OCI-LY3 (cell line): ENCODE measurements at regions not wholly inside any gene's neighbourhood (a gene's known extent, or its start where the extent isn't known, plus 50 kb on each side); places are given as distances from the start of the nearest gene placed in this dataset.
"Not testable (repeated sequence)": the region's sequence is repeated elsewhere in the genome, so short reads cannot be mapped to it uniquely, and the experiment has no call there.

Source experiments
- H2AFZ ChIP-seq: fragments of 200-600, 300-600 bp; shearing (Covaris generic); 2 replicates; pipeline ENCODE4 v1.6.0; 2014; ENCODE audit warnings: antibody characterized with exemption, low read depth, low read length
- H3K27ac ChIP-seq: fragments of 200-600, 300-600 bp; sonication (generic); 2 replicates; pipeline ENCODE4 v1.5.1; 2014; ENCODE audit warnings: mild to moderate bottlenecking, low read length, moderate library complexity, mixed read lengths
- H3K27me3 ChIP-seq: fragments of 200-600, 300-600 bp; sonication (generic); 2 replicates; pipeline ENCODE4 v1.6.1; 2014; ENCODE audit warnings: low read depth, low read length, mixed read lengths
- H3K36me3 ChIP-seq: fragments of 200-600, 300-600 bp; sonication (generic); replicated peaks from 2 replicates; pipeline ENCODE3; 2014; ENCODE audit warnings: low read depth, low read length, mixed read lengths
- H3K4me1 ChIP-seq: fragments of 300-600, 200-600 bp; sonication (generic); 2 replicates; pipeline ENCODE4 v1.6.1; 2014; ENCODE audit warnings: low read length, mixed read lengths
- H3K4me2 ChIP-seq: fragments of 200-600, 300-600 bp; sonication (generic); 2 replicates; pipeline ENCODE4 v1.6.1; 2014; ENCODE audit warnings: low read length, mixed read lengths
- H3K4me3 ChIP-seq: fragments of 300-600, 200-600 bp; sonication (generic); 2 replicates; pipeline ENCODE4 v1.5.1; 2014; ENCODE audit warnings: antibody characterized with exemption, mild to moderate bottlenecking, low read length, moderate library complexity
- H3K79me2 ChIP-seq: fragments of 300-600, 200-600 bp; shearing (Covaris generic); 2 replicates; pipeline ENCODE4 v1.6.1; 2014; ENCODE audit warnings: mild to moderate bottlenecking, low read length, mixed read lengths
- H3K9ac ChIP-seq: fragments of 300-600, 200-600 bp; shearing (Covaris generic); 2 replicates; pipeline ENCODE4 v1.6.0; 2014; ENCODE audit warnings: mild to moderate bottlenecking, low read length, moderate library complexity
- H3K9me3 ChIP-seq: fragments of 200-600, 300-600 bp; shearing (Covaris generic); 2 replicates; pipeline ENCODE4 v1.6.1; 2014; ENCODE audit warnings: low read length, mixed read lengths; ENCODE audit not compliant: insufficient read depth
- H4K20me1 ChIP-seq: fragments of 200-600, 300-600 bp; sonication (generic); 2 replicates; pipeline ENCODE4 v1.6.1; 2016; ENCODE audit warnings: low read length, mixed read lengths; ENCODE audit not compliant: insufficient read depth
- CTCF ChIP-seq: fragments of 200-600, 300-600 bp; sonication (generic); IDR thresholded peaks from 2 replicates; pipeline ENCODE4 v1.5.1; 2014; ENCODE audit warnings: antibody characterized with exemption, low read length, low read depth
- EZH2phosphoT487 ChIP-seq: fragments of 200-600 bp; shearing (Covaris generic); IDR thresholded peaks from 2 replicates; pipeline ENCODE4 v1.6.1; 2018; ENCODE audit warnings: antibody characterized with exemption, mixed run types, low read depth

- no peak overlapping the region for H3K4me3 ChIP-seq
- H3K27ac ChIP-seq: no peak overlapping the region
- peak overlapping the region; percentile 30 for H3K4me2 ChIP-seq
- peaks cover 10% of the 10 kb centered on the region for H3K4me1 ChIP-seq
- no peaks in the 10 kb centered on the region for H4K20me1 ChIP-seq
- no peaks in the 10 kb centered on the region for H3K36me3 ChIP-seq
- H3K79me2 ChIP-seq: no peaks in the 10 kb centered on the region
- no peaks in the 10 kb centered on the region for H3K9me3 ChIP-seq
- H2AFZ ChIP-seq: no peak overlapping the region
- H3K9ac ChIP-seq: no peak overlapping the region
- H3K27me3 ChIP-seq: peaks cover 8% of the 10 kb centered on the region; the same call in 1 of the 2 replicates
- TF ChIP-seq EZH2phosphoT487 (no peak), CTCF (no peak)
These were observed 68.2 kb upstream of the THRB start for GRCh38 chr3:24562895-24563294.

DNA sequence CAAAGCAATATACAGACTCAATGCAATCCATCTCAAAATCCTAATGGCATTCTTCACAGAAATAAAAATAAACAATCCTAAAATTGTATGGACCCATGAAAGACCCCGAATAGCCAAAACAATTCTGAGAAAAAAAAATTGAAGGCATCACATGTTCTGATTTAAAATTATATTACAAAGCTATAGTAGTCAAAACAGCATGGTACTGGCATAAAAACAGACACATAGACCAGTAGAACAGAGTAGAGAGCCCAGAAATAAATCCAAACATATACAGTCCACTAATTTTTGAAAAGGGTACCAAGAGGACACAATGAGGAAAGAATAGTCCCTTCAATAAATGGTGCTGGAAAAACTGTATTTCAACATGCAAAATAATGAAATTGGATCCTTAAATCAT, 70.4 kb upstream of the THRB start:
- Histone ChIP-seq H3K36me3 (no peaks in the 10 kb centered on the region), H3K4me1 (peaks cover 10% of the 10 kb centered on the region), H3K27me3 (0 out of 2 replicates have a peak, but pooled peaks cover 5% of the 10 kb centered on the region), H3K4me2 (no peak overlapping the region), H3K4me3 (no peak overlapping the region), H3K79me2 (no peaks in the 10 kb centered on the region), H3K9me3 (no peaks in the 10 kb centered on the region), H3K9ac (no peak overlapping the region), H2AFZ (no peak overlapping the region), H3K27ac (no peak overlapping the region), H4K20me1 (no peaks in the 10 kb centered on the region)
- TF ChIP-seq EZH2phosphoT487 (no peak), CTCF (no peak)

DNA sequence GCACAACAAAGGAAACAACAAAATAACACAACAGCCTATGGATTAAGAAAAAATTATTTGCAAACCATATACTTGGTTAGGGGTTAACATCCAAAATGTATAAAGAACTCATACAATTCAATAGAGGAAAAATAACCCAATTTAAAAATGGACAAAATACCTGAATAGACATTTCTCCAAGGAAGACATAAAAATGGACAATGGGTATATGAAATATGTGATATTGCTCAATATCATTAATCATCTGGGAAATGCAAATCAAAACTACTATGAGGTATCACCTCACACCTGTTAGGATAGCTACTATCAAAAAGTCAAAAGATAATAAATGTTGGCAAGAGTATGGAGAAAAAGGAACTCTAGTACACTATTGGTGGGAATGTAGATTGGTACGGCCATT, 71.0 kb upstream of the THRB start:
- H2AFZ ChIP-seq: no peak overlapping the region
- no peak overlapping the region for H3K4me3 ChIP-seq
- no peaks in the 10 kb centered on the region for H4K20me1 ChIP-seq
- peaks cover 10% of the 10 kb centered on the region for H3K4me1 ChIP-seq
- no peak overlapping the region for H3K4me2 ChIP-seq
- no peak for TF ChIP-seq EZH2phosphoT487
- TF ChIP-seq CTCF: no peak
- H3K9me3 ChIP-seq: no peaks in the 10 kb centered on the region
- H3K27me3 ChIP-seq: 0 out of 2 replicates have a peak, but pooled peaks cover under 1% of the 10 kb centered on the region
- H3K79me2 ChIP-seq: no peaks in the 10 kb centered on the region
- no peaks in the 10 kb centered on the region for H3K36me3 ChIP-seq
- no peak overlapping the region for H3K9ac ChIP-seq
- no peak overlapping the region for H3K27ac ChIP-seq

- no peaks in the 10 kb centered on the region for H3K9me3 ChIP-seq
- H3K9ac ChIP-seq: no peak overlapping the region
- H3K27ac ChIP-seq: no peak overlapping the region
- H3K79me2 ChIP-seq: no peaks in the 10 kb centered on the region
- no peak overlapping the region for H2AFZ ChIP-seq
- no peak overlapping the region for H3K4me3 ChIP-seq
- H3K36me3 ChIP-seq: no peaks in the 10 kb centered on the region
- peaks cover 10% of the 10 kb centered on the region for H3K4me1 ChIP-seq
- H3K4me2 ChIP-seq: no peak overlapping the region
- H4K20me1 ChIP-seq: no peaks in the 10 kb centered on the region
- H3K27me3 ChIP-seq: no peaks in the 10 kb centered on the region
- TF ChIP-seq CTCF (no peak), EZH2phosphoT487 (no peak)
These were observed 72.3 kb upstream of the THRB start for GRCh38 chr3:24566927-24567326.

DNA sequence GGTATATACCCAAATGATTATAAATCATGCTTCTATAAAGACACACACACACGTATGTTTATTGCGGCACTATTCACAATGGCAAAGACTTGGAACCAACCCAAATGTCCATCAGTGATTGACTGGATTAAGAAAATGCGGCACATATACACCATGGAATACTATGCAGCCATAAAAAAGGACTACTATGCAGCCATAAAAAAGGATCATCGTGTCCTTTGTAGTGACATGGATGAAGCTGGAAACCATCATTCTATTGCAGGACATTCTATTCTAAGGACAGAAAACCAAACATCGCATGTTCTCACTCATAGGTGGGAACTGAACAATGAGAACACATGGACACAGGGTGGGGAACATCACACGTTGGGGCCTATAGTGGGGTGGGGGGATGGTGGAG, 77.8 kb upstream of the THRB start:
- not testable (repeated sequence) for H2AFZ ChIP-seq, H3K27ac ChIP-seq, H3K79me2 ChIP-seq, H3K9ac ChIP-seq, H3K4me3 ChIP-seq, H3K27me3 ChIP-seq, H3K9me3 ChIP-seq, H3K4me1 ChIP-seq, H3K4me2 ChIP-seq, H4K20me1 ChIP-seq, H3K36me3 ChIP-seq
